Large intestine (tissue), 3 donors: ENCODE measurements at regions not wholly inside any gene's neighbourhood (a gene's known extent, or its start where the extent isn't known, plus 50 kb on each side); places are given as distances from the start of the nearest gene placed in this dataset.

Experiments used
- DNase-seq, 2 donors: peaks; one replicate each; pipeline versions ENCODE4 v3.0.0 to v3.0.0-alpha.2; 2013
- H3K27ac ChIP-seq: one replicate; pipeline ENCODE4 v1.5.1; 2013; ENCODE audit warnings: low read length
- H3K27me3 ChIP-seq: 2 replicates; pipeline ENCODE4 v1.6.1; 2013; ENCODE audit warnings: low read length; ENCODE audit not compliant: control insufficient read depth, insufficient read depth
- H3K36me3 ChIP-seq: 2 replicates; pipeline ENCODE4 v1.6.1; 2013; ENCODE audit warnings: low read length; ENCODE audit not compliant: control insufficient read depth, insufficient read depth
- H3K4me1 ChIP-seq: one replicate; pipeline ENCODE4 v1.6.1; 2013; ENCODE audit warnings: low read length; ENCODE audit not compliant: control insufficient read depth, insufficient read depth
- H3K4me3 ChIP-seq: one replicate; pipeline ENCODE4 v1.5.1; 2013; ENCODE audit warnings: low read length
- H3K9me3 ChIP-seq: one replicate; pipeline ENCODE4 v1.6.1; 2013; ENCODE audit warnings: mild to moderate bottlenecking, low read depth, low read length, moderate library complexity; ENCODE audit not compliant: control insufficient read depth
- WGBS: methylation state at CpG from one replicate; pipeline ENCODE4 v1.1.5; 2013; ENCODE audit warnings: low lambda C conversion rate; ENCODE audit not compliant: insufficient coverage; 5-methylcytosine and 5-hydroxymethylcytosine counted together

GRCh38 chr3:73284472-73284871 is 223.0 kb downstream of the EBLN2 start:
- Histone ChIP-seq H3K4me3 (no peak overlapping the region), H3K27me3 (no peaks in the 10 kb centered on the region), H3K9me3 (no peaks in the 10 kb centered on the region), H3K36me3 (no peaks in the 10 kb centered on the region), H3K27ac (no peak overlapping the region), H3K4me1 (no peaks in the 10 kb centered on the region)
- no peak for DNase-seq
- WGBS, result 90% methylated on average over 2 of the region's 9 CpGs

GRCh38 chr3:73291541-73291940 is 230.1 kb downstream of the EBLN2 start:
- H3K27me3 ChIP-seq, result no peaks in the 10 kb centered on the region
- WGBS, result no CpG with 5 or more reads among the region's 7 CpGs
- no peak overlapping the region for H3K27ac ChIP-seq
- no peaks in the 10 kb centered on the region for H3K36me3 ChIP-seq
- DNase-seq, result no peak
- H3K4me3 ChIP-seq, result no peak overlapping the region
- H3K4me1 ChIP-seq, result no peaks in the 10 kb centered on the region
- no peaks in the 10 kb centered on the region for H3K9me3 ChIP-seq

- DNase-seq, result no peak
Observed at GRCh38 chr3:73292220-73292619, 230.8 kb downstream of the EBLN2 start.

GRCh38 chr3:73294537-73294936 is 233.1 kb downstream of the EBLN2 start:
- no peak overlapping the region for H3K4me3 ChIP-seq
- no peaks in the 10 kb centered on the region for H3K9me3 ChIP-seq
- H3K27me3 ChIP-seq, result no peaks in the 10 kb centered on the region
- H3K4me1 ChIP-seq, result no peaks in the 10 kb centered on the region
- no peak overlapping the region for H3K27ac ChIP-seq
- H3K36me3 ChIP-seq, result no peaks in the 10 kb centered on the region
- DNase-seq, result no peak
- WGBS, result no CpG with 5 or more reads among the region's 8 CpGs

More at GRCh38 chr3:73292220-73292619, 230.8 kb downstream of the EBLN2 start:
- Histone ChIP-seq H3K9me3 (no peaks in the 10 kb centered on the region), H3K4me1 (no peaks in the 10 kb centered on the region), H3K27ac (no peak overlapping the region), H3K36me3 (no peaks in the 10 kb centered on the region), H3K4me3 (no peak overlapping the region), H3K27me3 (no peaks in the 10 kb centered on the region)
- WGBS, result 80% methylated on average over 2 of the region's 4 CpGs

GRCh38 chr3:73295876-73296635 is 234.6 kb downstream of the EBLN2 start:
- WGBS, result 83% methylated on average over 2 of the region's 9 CpGs
- H3K9me3 ChIP-seq, result no peaks in the 10 kb centered on the region
- H3K4me1 ChIP-seq, result no peaks in the 10 kb centered on the region
- H3K4me3 ChIP-seq, result no peak overlapping the region
- no peak for DNase-seq
- no peak overlapping the region for H3K27ac ChIP-seq
- no peaks in the 10 kb centered on the region for H3K27me3 ChIP-seq
- H3K36me3 ChIP-seq, result no peaks in the 10 kb centered on the region

GRCh38 chr3:73296859-73297258 is 235.4 kb downstream of the EBLN2 start:
- Histone ChIP-seq H3K36me3 (no peaks in the 10 kb centered on the region), H3K27me3 (no peaks in the 10 kb centered on the region), H3K4me1 (no peaks in the 10 kb centered on the region), H3K27ac (no peak overlapping the region), H3K9me3 (no peaks in the 10 kb centered on the region), H3K4me3 (no peak overlapping the region)
- DNase-seq, result no peak
- WGBS, result 100% methylated on average over 2 of the region's 5 CpGs

- 27% methylated on average over 3 of the region's 11 CpGs for WGBS
- no peak overlapping the region for H3K4me3 ChIP-seq
- no peak overlapping the region for H3K27ac ChIP-seq
- no peaks in the 10 kb centered on the region for H3K4me1 ChIP-seq
- DNase-seq, result no peak
- no peaks in the 10 kb centered on the region for H3K36me3 ChIP-seq
- H3K27me3 ChIP-seq, result no peaks in the 10 kb centered on the region
- no peaks in the 10 kb centered on the region for H3K9me3 ChIP-seq
Observed at GRCh38 chr3:73298243-73299183, 237.1 kb downstream of the EBLN2 start.

- Histone ChIP-seq H3K9me3 (no peaks in the 10 kb centered on the region), H3K4me3 (no peak overlapping the region), H3K27ac (no peak overlapping the region), H3K27me3 (no peaks in the 10 kb centered on the region), H3K36me3 (no peaks in the 10 kb centered on the region), H3K4me1 (no peaks in the 10 kb centered on the region)
- 92% methylated on average over 2 of the region's 5 CpGs for WGBS
- no peak for DNase-seq
Observed at GRCh38 chr3:73299184-73299691, 237.8 kb downstream of the EBLN2 start.

GRCh38 chr3:73314151-73314951 is 252.9 kb downstream of the EBLN2 start:
- Histone ChIP-seq H3K9me3 (no peaks in the 10 kb centered on the region), H3K36me3 (no peaks in the 10 kb centered on the region), H3K4me1 (no peaks in the 10 kb centered on the region), H3K27me3 (no peaks in the 10 kb centered on the region), H3K4me3 (no peak overlapping the region), H3K27ac (no peak overlapping the region)
- no peak for DNase-seq
- WGBS, result no CpG with 5 or more reads among the region's 5 CpGs

- H3K36me3 ChIP-seq, result no peaks in the 10 kb centered on the region
- WGBS, result 0% methylated on average over 1 of the region's 10 CpGs
- no peaks in the 10 kb centered on the region for H3K4me1 ChIP-seq
- H3K4me3 ChIP-seq, result no peak overlapping the region
- no peaks in the 10 kb centered on the region for H3K9me3 ChIP-seq
- H3K27ac ChIP-seq, result no peak overlapping the region
- no peaks in the 10 kb centered on the region for H3K27me3 ChIP-seq
- DNase-seq, result no peak
Observed at GRCh38 chr3:73315706-73316105, 254.2 kb downstream of the EBLN2 start.
